Uterus (tissue), 2 donors: ENCODE measurements at regions not wholly inside any gene's neighbourhood (a gene's known extent, or its start where the extent isn't known, plus 50 kb on each side); places are given as distances from the start of the nearest gene placed in this dataset.

Experiments
- CTCF ChIP-seq, 4 experiments: fragments of 200-600 bp in 2 of 4; fragments of 450-650 bp in 2 of 4; sonication (generic) in 2 of 4; IDR thresholded peaks; one replicate each; pipeline ENCODE4 v1.5.1; 2016 to 2019; ENCODE audit warnings: antibody characterized with exemption in 4 of 4, mild to moderate bottlenecking in 2 of 4, moderate library complexity in 1 of 4
- POLR2A ChIP-seq, 2 donors: fragments of 450-650 bp; IDR thresholded peaks; one replicate each; pipeline ENCODE4 v1.6.1; 2016; ENCODE audit warnings: antibody characterized with exemption in 2 of 2, mild to moderate bottlenecking in 1 of 2, moderate library complexity in 1 of 2

GRCh38 chr11:87892291-87892690, 283.0 kb downstream of the RAB38 start:
- no peak for TF ChIP-seq CTCF (IDR thresholded peaks at IDR 0.05)
- no peak for TF ChIP-seq POLR2A (IDR thresholded peaks at IDR 0.05)
